ENCODE measurements at regions not wholly inside any gene's neighbourhood (a gene's known extent, or its start where the extent isn't known, plus 50 kb on each side); places are given as distances from the start of the nearest gene placed in this dataset.

GRCh38 chr2:10235909-10236550 lies 66.7 kb upstream of the HPCAL1 start:
- Histone ChIP-seq H3K4me3 (replicated peaks in 1 of 3; ENCODE audit: low read depth in 2 of 3, low read length in 3 of 3) (no peak overlapping the region), H3K9me3 (replicated peaks in 1 of 2; ENCODE audit: control insufficient read depth in 1 of 2, insufficient read depth in 1 of 2, low read length in 2 of 2) (no peaks in the 10 kb centered on the region), H2AFZ (ENCODE audit: insufficient read depth, low read depth, low read length, poor library complexity, severe bottlenecking) (no peak overlapping the region), H3K79me2 (ENCODE audit: insufficient read depth, low read length) (no peaks in the 10 kb centered on the region), H3K27ac (ENCODE audit: low read depth in 1 of 2, low read length in 2 of 2) (no peak overlapping the region), H4K20me1 (ENCODE audit: insufficient read depth, low read length) (no peaks in the 10 kb centered on the region), H3K27me3 (ENCODE audit: control insufficient read depth in 2 of 2, insufficient read depth in 2 of 2, low read length in 2 of 2) (peaks cover 0 to 3% of the 10 kb centered on the region in 2 donors), H3K4me1 (ENCODE audit: control insufficient read depth in 1 of 2, insufficient read depth in 2 of 2, low read length in 2 of 2) (peaks cover 0 to 2% of the 10 kb centered on the region in 2 donors), H3K4me2 (replicated peaks; ENCODE audit: extremely low read depth, low read length, poor library complexity, severe bottlenecking) (no peak overlapping the region), H3K36me3 (replicated peaks in 1 of 2; ENCODE audit: control insufficient read depth in 1 of 2, insufficient read depth in 2 of 2, low read length in 2 of 2) (no peaks in the 10 kb centered on the region), H3K9ac (ENCODE audit: insufficient read depth, low read length, poor library complexity, severe bottlenecking) (no peak overlapping the region)
- TF ChIP-seq CTCF (IDR thresholded peaks at IDR 0.05): no peak
- Mint-ChIP-seq H3K27me3 (ENCODE audit: low read depth in 3 of 3) (peaks cover 7 to 19% (median 10%) of the 10 kb centered on the region in 3 donors), H3K9me3 (peaks cover 0 to 4% (median 0%) of the 10 kb centered on the region in 7 donors), H3K27ac (no peak overlapping the region), H3K4me1 (no peaks in the 10 kb centered on the region), H3K4me3 (no peak overlapping the region), H3K36me3 (no peaks in the 10 kb centered on the region)
- intact Hi-C loops (cut with micrococcal nuclease): no loop called here
- no peak for DNase-seq
- 91% methylated on average over 8 of the region's 11 CpGs for WGBS (ENCODE audit: insufficient coverage)

- peaks cover 0 to 3% of the 10 kb centered on the region in 2 donors for H3K27me3 ChIP-seq (ENCODE audit: control insufficient read depth in 2 of 2, insufficient read depth in 2 of 2, low read length in 2 of 2)
- H3K79me2 ChIP-seq (ENCODE audit: insufficient read depth, low read length): no peaks in the 10 kb centered on the region
- intact Hi-C loops (cut with micrococcal nuclease): no loop called here
- no peak for DNase-seq
- no peaks in the 10 kb centered on the region for H3K36me3 ChIP-seq (replicated peaks in 1 of 2; ENCODE audit: control insufficient read depth in 1 of 2, insufficient read depth in 2 of 2, low read length in 2 of 2)
- H3K4me1 ChIP-seq (ENCODE audit: control insufficient read depth in 1 of 2, insufficient read depth in 2 of 2, low read length in 2 of 2): peaks cover 2 to 10% of the 10 kb centered on the region in 2 donors
- Mint-ChIP-seq H3K4me1 (peaks cover 4% of the 10 kb centered on the region), H3K9me3 (peaks cover 0 to 7% (median 0%) of the 10 kb centered on the region in 7 donors), H3K27ac (no peak overlapping the region), H3K4me3 (no peak overlapping the region), H3K36me3 (peaks cover 0 to 3% of the 10 kb centered on the region in 2 donors), H3K27me3 (ENCODE audit: low read depth in 3 of 3) (peaks cover 7 to 19% (median 10%) of the 10 kb centered on the region in 3 donors)
- H3K4me2 ChIP-seq (replicated peaks; ENCODE audit: extremely low read depth, low read length, poor library complexity, severe bottlenecking): no peak overlapping the region
- H3K9ac ChIP-seq (ENCODE audit: insufficient read depth, low read length, poor library complexity, severe bottlenecking): no peak overlapping the region
- H2AFZ ChIP-seq (ENCODE audit: insufficient read depth, low read depth, low read length, poor library complexity, severe bottlenecking): no peak overlapping the region
- no peaks in the 10 kb centered on the region for H3K9me3 ChIP-seq (replicated peaks in 1 of 2; ENCODE audit: control insufficient read depth in 1 of 2, insufficient read depth in 1 of 2, low read length in 2 of 2)
- H3K4me3 ChIP-seq (replicated peaks in 1 of 3; ENCODE audit: low read depth in 2 of 3, low read length in 3 of 3): no peak overlapping the region
- no peaks in the 10 kb centered on the region for H4K20me1 ChIP-seq (ENCODE audit: insufficient read depth, low read length)
- no peak overlapping the region for H3K27ac ChIP-seq (ENCODE audit: low read depth in 1 of 2, low read length in 2 of 2)
- no peak for TF ChIP-seq CTCF (IDR thresholded peaks at IDR 0.05)
- 95% methylated on average over 4 of the region's 10 CpGs for WGBS (ENCODE audit: insufficient coverage)
Observed at GRCh38 chr2:10236571-10237391, 65.9 kb upstream of the HPCAL1 start.

All from CD14-positive monocyte (primary cell).